AG04450 (cell line): ENCODE measurements at regions not wholly inside any gene's neighbourhood (a gene's known extent, or its start where the extent isn't known, plus 50 kb on each side); places are given as distances from the start of the nearest gene placed in this dataset.

ENCODE experiments used
- CTCF ChIA-PET: fragments of 300-600, 350-600 bp; formaldehyde crosslinking; extraction: SDS; loops from one replicate; lab custom pipeline; 2022; ENCODE audit warnings: antibody characterized with exemption, inconsistent platforms; lab: Charles Lee
- POLR2A ChIA-PET: fragments of 350-600 bp; formaldehyde crosslinking; extraction: SDS; loops from one replicate; lab custom pipeline; 2021; ENCODE audit warnings: antibody characterized with exemption, inconsistent platforms; lab: Yijun Ruan, JAX
- DNase-seq: peaks from one replicate; pipeline ENCODE4 v3.0.0-alpha.2; 2011; ENCODE audit warnings: low read depth, low spot score
- H3K27ac ChIP-seq: one replicate; pipeline ENCODE4 v1.5.1; 2012; ENCODE audit warnings: low read depth, low read length, control low read depth
- H3K27me3 ChIP-seq: one replicate; pipeline ENCODE4 v1.6.0; 2012; ENCODE audit warnings: low read length; ENCODE audit not compliant: control insufficient read depth, insufficient read depth
- H3K4me3 ChIP-seq: 2 replicates; pipeline ENCODE4 v1.5.1; 2011; ENCODE audit warnings: mild to moderate bottlenecking, low read depth, low read length, control low read depth
- H3K9me3 ChIP-seq: 2 replicates; pipeline ENCODE4 v1.5.1; 2012; ENCODE audit warnings: low read length; ENCODE audit not compliant: control insufficient read depth, insufficient read depth
- CTCF ChIP-seq: IDR thresholded peaks from 2 replicates; pipeline ENCODE4 v1.5.1; 2011; ENCODE audit warnings: low read depth, low read length, control low read depth, inconsistent platforms

- POLR2A ChIA-PET = no interaction called here
- no peaks in the 10 kb centered on the region for H3K9me3 ChIP-seq
- no peaks in the 10 kb centered on the region for H3K27me3 ChIP-seq
- H3K27ac ChIP-seq = no peak overlapping the region
- CTCF ChIA-PET = no interaction called here
- no peak for TF ChIP-seq CTCF
- no peak for DNase-seq
- no peak overlapping the region for H3K4me3 ChIP-seq
Observed at GRCh38 chr11:28545536-28545935, 437.3 kb downstream of the METTL15 start.

GRCh38 chr11:28542561-28542960 is 434.4 kb downstream of the METTL15 start:
- Histone ChIP-seq H3K27me3 (no peaks in the 10 kb centered on the region), H3K4me3 (no peak overlapping the region), H3K27ac (no peak overlapping the region), H3K9me3 (no peaks in the 10 kb centered on the region)
- no peak for DNase-seq
- POLR2A ChIA-PET = no interaction called here
- CTCF ChIA-PET = no interaction called here
- TF ChIP-seq CTCF = no peak

GRCh38 chr11:28539239-28540030 is 431.2 kb downstream of the METTL15 start:
- H3K9me3 ChIP-seq = no peaks in the 10 kb centered on the region
- ChIA-PET CTCF (interaction anchor here (0.5 to 2.8 kb wide), 2 partner anchors 10 to 845 kb away, joined by 7 to 12 read pairs; no protein-coding TSS in a partner anchor), POLR2A (no interaction called here)
- no peaks in the 10 kb centered on the region for H3K27me3 ChIP-seq
- no peak for TF ChIP-seq CTCF
- no peak overlapping the region for H3K27ac ChIP-seq
- no peak overlapping the region for H3K4me3 ChIP-seq
- DNase-seq = no peak

- ChIA-PET CTCF (no interaction called here), POLR2A (no interaction called here)
- DNase-seq = no peak
- H3K27me3 ChIP-seq = no peaks in the 10 kb centered on the region
- H3K9me3 ChIP-seq = no peaks in the 10 kb centered on the region
- no peak overlapping the region for H3K27ac ChIP-seq
- no peak for TF ChIP-seq CTCF
- H3K4me3 ChIP-seq = no peak overlapping the region
Observed at GRCh38 chr11:28537822-28538221, 429.6 kb downstream of the METTL15 start.

DNA sequence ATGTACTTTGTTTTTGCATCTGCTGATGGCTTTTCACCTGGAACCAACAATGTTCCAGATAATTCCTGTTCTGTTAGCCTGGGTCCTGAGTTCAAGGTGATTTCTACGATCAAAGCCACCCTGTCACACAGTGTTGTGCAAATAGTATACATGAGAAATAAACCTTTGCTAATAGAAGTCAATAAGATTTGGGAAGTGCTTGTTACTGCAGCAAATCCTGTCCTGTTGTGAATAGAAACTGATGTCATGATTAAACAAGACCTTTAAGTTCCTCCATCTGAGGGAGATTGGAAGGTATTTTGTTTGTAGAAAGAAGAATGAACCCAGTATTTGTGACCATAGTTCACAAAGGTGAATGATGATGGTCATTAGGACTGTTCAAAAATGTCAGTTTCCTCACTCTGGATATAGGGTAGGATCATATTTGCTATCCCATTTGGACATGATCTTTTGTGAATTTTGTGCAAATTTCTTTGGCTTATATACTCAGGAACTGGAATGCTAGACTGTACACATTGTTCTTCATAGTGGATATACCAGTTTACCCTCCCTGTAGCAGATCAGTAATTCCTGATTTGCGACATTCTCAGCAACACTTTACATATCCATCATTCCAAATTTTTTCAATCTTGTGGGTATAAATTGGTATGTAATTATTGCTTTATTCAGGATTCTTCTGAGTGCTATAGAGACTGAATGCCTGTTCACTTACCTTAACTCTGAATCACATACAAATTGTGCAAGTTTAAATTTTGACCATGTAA is 428.5 kb downstream of the METTL15 start:
- TF ChIP-seq CTCF = no peak
- ChIA-PET POLR2A (no interaction called here), CTCF (no interaction called here)
- DNase-seq = no peak
- Histone ChIP-seq H3K27ac (no peak overlapping the region), H3K9me3 (no peaks in the 10 kb centered on the region), H3K4me3 (no peak overlapping the region), H3K27me3 (no peaks in the 10 kb centered on the region)
